Stimulated activated CD4-positive, alpha-beta T cell treated with anti-CD3 and anti-CD28 coated beads, Interleukin-4, amount 100 ng/mL, for 1 hour (primary cell): ENCODE measurements at regions not wholly inside any gene's neighbourhood (a gene's known extent, or its start where the extent isn't known, plus 50 kb on each side); places are given as distances from the start of the nearest gene placed in this dataset.
"Not testable (repeated sequence)": the region's sequence is repeated elsewhere in the genome, so short reads cannot be mapped to it uniquely, and the experiment has no call there.

ENCODE experiments used
- DNase-seq: peaks from one replicate; pipeline ENCODE4 v3.0.0-alpha.2; 2020

GRCh38 chr5:109630093-109630492 lies 59.6 kb upstream of the MAN2A1 start:
- DNase-seq = no peak

- DNase-seq = no peak
Measured at GRCh38 chr5:109628591-109628990, 61.1 kb upstream of the MAN2A1 start.

- DNase-seq = not testable (repeated sequence)
Measured at GRCh38 chr5:109621266-109621665, 68.5 kb upstream of the MAN2A1 start.

GRCh38 chr5:109620651-109621050 lies 69.1 kb upstream of the MAN2A1 start:
- DNase-seq = no peak

GRCh38 chr5:109619606-109620005 lies 70.1 kb upstream of the MAN2A1 start:
- DNase-seq = no peak

- DNase-seq = no peak
Measured at GRCh38 chr5:109619021-109619460, 70.7 kb upstream of the MAN2A1 start.

GRCh38 chr5:109614981-109615380 lies 74.7 kb upstream of the MAN2A1 start:
- DNase-seq = no peak

GRCh38 chr5:109614301-109614700 lies 75.4 kb upstream of the MAN2A1 start:
- no peak for DNase-seq

- DNase-seq = no peak
Measured at GRCh38 chr5:109612278-109612905, 77.3 kb upstream of the MAN2A1 start.

- DNase-seq = no peak
Measured at GRCh38 chr5:109611505-109611904, 78.2 kb upstream of the MAN2A1 start.

GRCh38 chr5:109611061-109611460 lies 78.7 kb upstream of the MAN2A1 start:
- DNase-seq = no peak

GRCh38 chr5:109610581-109610980 lies 79.1 kb upstream of the MAN2A1 start:
- DNase-seq = no peak

GRCh38 chr5:109605207-109605730 lies 84.5 kb upstream of the MAN2A1 start:
- no peak for DNase-seq

GRCh38 chr5:109604758-109605157 lies 85.0 kb upstream of the MAN2A1 start:
- DNase-seq = no peak

- no peak for DNase-seq
Measured at GRCh38 chr5:109601736-109602135, 88.0 kb upstream of the MAN2A1 start.

- no peak for DNase-seq
Measured at GRCh38 chr5:109597893-109598292, 91.8 kb upstream of the MAN2A1 start.

- no peak for DNase-seq
Measured at GRCh38 chr5:109594217-109594616, 95.5 kb upstream of the MAN2A1 start.

- no peak for DNase-seq
Measured at GRCh38 chr5:109590799-109591198, 98.9 kb upstream of the MAN2A1 start.

- no peak for DNase-seq
Measured at GRCh38 chr5:109589986-109590385, 99.7 kb upstream of the MAN2A1 start.

GRCh38 chr5:109589239-109589638 lies 100.5 kb upstream of the MAN2A1 start:
- DNase-seq = no peak

GRCh38 chr5:109588281-109589035 lies 101.3 kb upstream of the MAN2A1 start:
- no peak for DNase-seq

- DNase-seq = no peak
Measured at GRCh38 chr5:109584986-109585599, 104.6 kb upstream of the MAN2A1 start.

GRCh38 chr5:109580225-109580624 lies 109.5 kb upstream of the MAN2A1 start:
- no peak for DNase-seq

GRCh38 chr5:109575506-109575905 lies 114.2 kb upstream of the MAN2A1 start:
- no peak for DNase-seq
